ENCODE measurements at regions not wholly inside any gene's neighbourhood (a gene's known extent, or its start where the extent isn't known, plus 50 kb on each side); places are given as distances from the start of the nearest gene placed in this dataset.
"Not testable (repeated sequence)": the region's sequence is repeated elsewhere in the genome, so short reads cannot be mapped to it uniquely, and the experiment has no call there.

DNA sequence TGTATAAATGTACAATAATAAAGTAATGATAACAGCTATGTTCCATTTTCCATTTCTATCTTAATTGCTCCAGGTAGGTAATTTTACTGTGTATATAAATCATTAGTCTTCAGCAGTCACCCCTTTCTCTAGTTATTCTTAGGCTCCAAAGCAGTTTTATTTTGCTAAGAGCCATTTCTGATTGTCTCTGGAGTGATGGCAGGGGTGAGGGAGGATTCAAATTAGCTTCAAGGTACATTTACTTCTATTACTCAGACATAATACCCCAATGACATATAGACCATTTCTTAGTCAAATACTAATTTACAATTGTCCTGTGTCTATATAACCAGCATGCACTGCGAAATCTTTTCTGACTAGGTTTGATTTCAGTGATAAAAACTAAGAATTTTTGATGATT lies 663.4 kb upstream of the PRMT6 start:
- FAIRE-seq (no peak), DNase-seq (ENCODE audit: insufficient read length, low spot score) (no peak)
- TF ChIP-seq SPI1 (IDR thresholded peaks at IDR 0.05; ENCODE audit: low read depth, low read length) (no peak), PAX5 (IDR thresholded peaks at IDR 0.05; ENCODE audit: insufficient read depth, low read length, severe bottlenecking) (no peak), POU2F2 (IDR thresholded peaks at IDR 0.05; ENCODE audit: low read depth, low read length) (no peak), TAF1 (IDR thresholded peaks at IDR 0.05; ENCODE audit: low read depth, low read length) (no peak), POLR2AphosphoS5 (IDR thresholded peaks at IDR 0.05; ENCODE audit: low read depth, low read length) (no peak), POLR2A (IDR thresholded peaks at IDR 0.05; ENCODE audit: low read depth, low read length) (no peak)

DNA sequence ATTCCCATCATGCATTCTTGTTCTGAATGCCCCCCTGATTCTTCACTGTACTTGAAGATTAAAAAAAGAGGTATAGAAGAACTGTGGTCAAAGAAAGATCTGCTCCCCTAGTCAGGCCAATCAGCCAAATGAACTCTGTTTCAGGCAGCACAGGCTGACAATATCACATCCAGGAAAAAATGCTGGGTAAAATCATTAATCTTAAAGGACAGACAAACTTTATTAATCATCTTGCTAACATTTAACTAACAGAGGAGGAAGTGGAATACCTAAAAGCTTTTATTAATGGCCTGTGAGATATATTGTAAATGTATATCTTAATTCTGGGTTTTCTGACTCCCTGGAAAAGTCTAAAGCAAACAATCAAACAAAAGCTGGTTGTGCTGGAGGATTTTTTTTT lies 660.5 kb upstream of the PRMT6 start:
- DNase-seq (ENCODE audit: insufficient read length, low spot score) (no peak), FAIRE-seq (no peak)
- no peak for TF ChIP-seq SPI1 (IDR thresholded peaks at IDR 0.05; ENCODE audit: low read depth, low read length)
- TF ChIP-seq POLR2AphosphoS5 (IDR thresholded peaks at IDR 0.05; ENCODE audit: low read depth, low read length), result no peak
- TF ChIP-seq POU2F2 (IDR thresholded peaks at IDR 0.05; ENCODE audit: low read depth, low read length), result no peak
- TF ChIP-seq POLR2A (IDR thresholded peaks at IDR 0.05; ENCODE audit: low read depth, low read length), result no peak
- TF ChIP-seq TAF1 (IDR thresholded peaks at IDR 0.05; ENCODE audit: low read depth, low read length), result no peak
- no peak for TF ChIP-seq PAX5 (IDR thresholded peaks at IDR 0.05; ENCODE audit: insufficient read depth, low read length, severe bottlenecking)

DNA sequence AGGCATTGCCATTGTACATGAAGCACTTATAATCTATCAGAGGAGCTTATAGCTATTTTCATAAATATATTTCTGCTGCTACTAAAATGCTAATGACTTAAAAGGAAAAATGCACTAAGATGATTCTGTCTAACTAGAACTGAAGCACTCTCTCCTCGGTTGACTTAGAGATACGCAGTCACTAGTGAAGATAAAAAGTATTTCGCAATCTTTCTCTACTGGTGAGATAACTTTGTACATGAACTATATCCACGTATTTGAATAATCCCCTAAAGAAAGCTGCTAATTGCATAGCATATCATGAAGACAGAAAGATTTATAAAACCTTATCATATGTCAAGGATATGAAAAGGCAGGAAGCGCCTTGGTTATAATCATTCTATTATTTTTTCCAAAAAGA lies 658.1 kb upstream of the PRMT6 start:
- DNase-seq (ENCODE audit: insufficient read length, low spot score), result no peak
- no peak for FAIRE-seq

DNA sequence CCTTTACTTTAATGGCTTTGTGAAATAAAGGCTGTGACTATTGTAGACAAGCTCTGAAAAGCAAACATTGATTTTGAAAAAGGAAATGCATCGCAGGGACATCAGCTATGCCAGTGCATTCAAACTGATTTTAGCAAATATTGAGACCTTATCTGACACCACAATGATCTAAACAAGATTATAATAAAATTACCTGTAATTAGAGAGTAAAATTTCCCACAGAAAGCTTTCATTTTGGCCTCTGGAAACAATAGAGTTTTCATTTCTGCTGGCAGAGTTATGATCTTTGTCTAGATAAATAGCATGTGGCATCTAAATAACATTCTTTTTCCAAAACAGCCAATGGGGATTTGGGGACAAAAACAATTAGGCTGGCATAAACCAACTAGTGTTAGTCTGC lies 650.4 kb upstream of the PRMT6 start:
- no peak for FAIRE-seq
- TF ChIP-seq POLR2AphosphoS5 (IDR thresholded peaks at IDR 0.05; ENCODE audit: low read depth, low read length) (no peak), POU2F2 (IDR thresholded peaks at IDR 0.05; ENCODE audit: low read depth, low read length) (no peak)
- no peak for DNase-seq (ENCODE audit: insufficient read length, low spot score)

More for the DNA sequence above, 658.1 kb upstream of the PRMT6 start:
- no peak for TF ChIP-seq POLR2AphosphoS5 (IDR thresholded peaks at IDR 0.05; ENCODE audit: low read depth, low read length)
- no peak for TF ChIP-seq PAX5 (IDR thresholded peaks at IDR 0.05; ENCODE audit: insufficient read depth, low read length, severe bottlenecking)
- TF ChIP-seq SPI1 (IDR thresholded peaks at IDR 0.05; ENCODE audit: low read depth, low read length), result no peak
- no peak for TF ChIP-seq POU2F2 (IDR thresholded peaks at IDR 0.05; ENCODE audit: low read depth, low read length)

DNA sequence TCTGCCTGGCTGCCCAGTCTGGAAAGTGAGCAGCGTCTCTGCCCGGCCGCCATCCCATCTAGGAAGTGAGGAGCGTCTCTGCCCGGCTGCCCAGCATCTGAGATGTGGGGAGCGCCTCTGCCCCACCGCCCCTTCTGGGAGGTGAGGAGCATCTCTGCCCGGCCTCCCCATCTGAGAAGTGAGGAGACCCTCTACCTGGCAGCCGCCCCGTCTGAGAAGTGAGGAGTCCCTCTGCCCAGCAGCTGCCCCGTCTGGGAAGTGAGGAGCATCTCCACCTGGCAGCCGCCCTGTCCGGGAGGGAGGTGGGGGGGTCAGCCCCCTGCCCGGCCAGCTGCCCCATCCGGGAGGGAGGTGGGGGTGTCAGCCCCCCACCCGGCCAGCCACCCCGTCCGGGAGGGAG lies 644.2 kb upstream of the PRMT6 start:
- not testable (repeated sequence) for FAIRE-seq; DNase-seq (ENCODE audit: insufficient read length, low spot score)

DNA sequence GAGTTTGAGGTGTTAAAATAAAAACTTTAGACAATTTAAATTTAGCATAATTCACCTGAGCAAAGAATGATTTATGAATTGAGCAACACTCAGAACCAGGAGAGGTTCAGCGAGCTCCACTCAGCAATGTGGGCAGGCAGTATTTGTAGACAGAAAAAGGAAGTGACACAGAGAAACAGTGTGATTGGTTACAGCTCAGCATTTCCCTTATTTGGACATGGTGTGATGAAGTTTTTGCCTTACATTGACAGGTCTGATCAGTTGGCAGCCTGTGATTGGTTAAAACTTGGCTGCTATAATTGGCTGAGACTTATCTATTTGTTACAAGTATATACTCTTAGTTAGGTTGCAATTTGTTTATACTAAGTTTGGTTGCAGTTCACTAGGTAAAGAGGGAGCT lies 621.2 kb upstream of the PRMT6 start:
- DNase-seq (ENCODE audit: insufficient read length, low spot score) (no peak), FAIRE-seq (no peak)
- TF ChIP-seq SPI1 (IDR thresholded peaks at IDR 0.05; ENCODE audit: low read depth, low read length) (peak; percentile 28; the same call in 1 of the 2 replicates), TAF1 (IDR thresholded peaks at IDR 0.05; ENCODE audit: low read depth, low read length) (no peak)

DNA sequence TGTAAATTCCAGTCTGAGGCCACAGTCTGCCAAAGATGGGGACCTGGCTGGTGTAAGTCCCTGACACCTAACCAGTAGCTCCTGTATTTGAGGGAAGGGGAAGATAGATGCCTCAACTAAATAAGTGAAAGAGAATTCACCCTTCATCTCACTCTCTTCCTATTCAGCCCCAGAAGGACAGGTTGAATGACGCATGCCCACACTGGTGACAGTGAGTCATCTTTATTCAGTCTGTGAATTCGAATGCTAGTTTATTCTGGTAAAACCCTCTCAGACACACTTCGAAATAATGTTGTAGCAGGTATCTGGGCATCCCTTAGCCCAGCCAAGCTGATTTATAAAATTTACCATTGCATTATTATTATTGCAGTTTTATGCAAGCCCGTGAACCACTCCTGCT lies 617.0 kb upstream of the PRMT6 start:
- FAIRE-seq (no peak), DNase-seq (ENCODE audit: insufficient read length, low spot score) (no peak)

DNA sequence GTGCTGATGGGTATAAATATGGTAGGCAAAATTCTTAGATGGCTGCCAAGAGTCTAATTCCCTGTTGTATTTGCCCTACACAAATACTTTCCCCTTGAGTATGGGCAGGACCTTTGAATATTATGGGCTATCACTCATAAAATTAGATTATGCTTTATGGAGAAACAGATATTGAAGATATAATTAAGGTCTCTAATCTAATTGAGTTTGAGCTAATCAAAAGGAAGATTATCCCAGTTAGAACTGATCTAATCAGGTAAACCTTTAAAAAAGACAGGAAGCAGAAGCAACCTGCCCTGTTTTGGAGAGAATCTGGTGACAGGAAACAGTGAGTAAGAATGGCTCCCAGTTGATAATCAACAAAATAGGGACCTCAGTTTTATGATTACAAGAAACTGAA lies 609.0 kb upstream of the PRMT6 start:
- TF ChIP-seq SPI1 (IDR thresholded peaks at IDR 0.05; ENCODE audit: low read depth, low read length) (no peak), POLR2AphosphoS5 (IDR thresholded peaks at IDR 0.05; ENCODE audit: low read depth, low read length) (no peak), PAX5 (IDR thresholded peaks at IDR 0.05; ENCODE audit: insufficient read depth, low read length, severe bottlenecking) (no peak), POLR2A (IDR thresholded peaks at IDR 0.05; ENCODE audit: low read depth, low read length) (no peak), TAF1 (IDR thresholded peaks at IDR 0.05; ENCODE audit: low read depth, low read length) (no peak), POU2F2 (IDR thresholded peaks at IDR 0.05; ENCODE audit: low read depth, low read length) (no peak)
- no peak for FAIRE-seq
- DNase-seq (ENCODE audit: insufficient read length, low spot score), result no peak

More for the DNA sequence above, 617.0 kb upstream of the PRMT6 start:
- no peak for TF ChIP-seq PAX5 (IDR thresholded peaks at IDR 0.05; ENCODE audit: insufficient read depth, low read length, severe bottlenecking)

DNA sequence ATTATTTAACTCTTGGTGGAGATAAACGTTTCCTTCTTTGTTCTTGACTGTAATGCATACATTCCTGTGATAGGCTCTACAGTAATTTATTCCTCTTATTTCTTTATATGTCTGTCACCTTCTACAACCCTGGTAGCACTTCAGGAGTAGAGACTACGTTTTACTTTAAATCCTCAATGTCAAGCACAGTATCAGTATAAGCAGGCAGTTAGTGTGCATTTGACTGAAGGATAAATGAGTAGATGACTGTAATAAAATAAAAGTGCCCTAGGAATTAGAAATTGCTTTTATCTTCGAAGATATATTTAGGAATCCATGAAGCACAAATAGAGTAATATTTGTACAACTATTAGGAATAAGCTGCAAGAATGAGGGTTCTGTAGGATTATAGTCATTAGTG lies 599.6 kb upstream of the PRMT6 start:
- TF ChIP-seq TAF1 (IDR thresholded peaks at IDR 0.05; ENCODE audit: low read depth, low read length), result no peak
- no peak for TF ChIP-seq POU2F2 (IDR thresholded peaks at IDR 0.05; ENCODE audit: low read depth, low read length)
- no peak for TF ChIP-seq POLR2AphosphoS5 (IDR thresholded peaks at IDR 0.05; ENCODE audit: low read depth, low read length)
- no peak for TF ChIP-seq POLR2A (IDR thresholded peaks at IDR 0.05; ENCODE audit: low read depth, low read length)
- no peak for TF ChIP-seq SPI1 (IDR thresholded peaks at IDR 0.05; ENCODE audit: low read depth, low read length)
- TF ChIP-seq PAX5 (IDR thresholded peaks at IDR 0.05; ENCODE audit: insufficient read depth, low read length, severe bottlenecking), result no peak
- FAIRE-seq (no peak), DNase-seq (ENCODE audit: insufficient read length, low spot score) (no peak)

DNA sequence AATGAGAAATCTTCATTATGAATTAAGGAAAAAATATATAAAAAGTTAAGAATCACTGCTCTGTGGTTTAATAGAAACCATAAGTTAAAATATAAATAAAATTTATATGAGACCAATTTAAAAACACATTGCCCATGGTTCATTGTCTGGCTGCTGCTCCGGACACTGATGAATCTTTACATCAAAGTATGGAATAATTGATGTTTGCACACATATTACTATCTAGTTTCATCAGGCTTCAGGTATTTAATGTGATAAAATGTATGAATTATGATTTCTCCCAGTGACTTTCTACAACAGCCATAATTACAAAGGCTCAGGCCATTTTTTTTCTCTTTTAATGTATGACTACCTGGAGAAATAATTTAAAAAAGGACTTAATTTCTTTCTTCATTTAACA lies 599.1 kb upstream of the PRMT6 start:
- DNase-seq (ENCODE audit: insufficient read length, low spot score) (no peak), FAIRE-seq (no peak)
- TF ChIP-seq TAF1 (IDR thresholded peaks at IDR 0.05; ENCODE audit: low read depth, low read length) (no peak), POLR2A (IDR thresholded peaks at IDR 0.05; ENCODE audit: low read depth, low read length) (no peak), SPI1 (IDR thresholded peaks at IDR 0.05; ENCODE audit: low read depth, low read length) (no peak), POLR2AphosphoS5 (IDR thresholded peaks at IDR 0.05; ENCODE audit: low read depth, low read length) (no peak), POU2F2 (IDR thresholded peaks at IDR 0.05; ENCODE audit: low read depth, low read length) (no peak), PAX5 (IDR thresholded peaks at IDR 0.05; ENCODE audit: insufficient read depth, low read length, severe bottlenecking) (no peak)

DNA sequence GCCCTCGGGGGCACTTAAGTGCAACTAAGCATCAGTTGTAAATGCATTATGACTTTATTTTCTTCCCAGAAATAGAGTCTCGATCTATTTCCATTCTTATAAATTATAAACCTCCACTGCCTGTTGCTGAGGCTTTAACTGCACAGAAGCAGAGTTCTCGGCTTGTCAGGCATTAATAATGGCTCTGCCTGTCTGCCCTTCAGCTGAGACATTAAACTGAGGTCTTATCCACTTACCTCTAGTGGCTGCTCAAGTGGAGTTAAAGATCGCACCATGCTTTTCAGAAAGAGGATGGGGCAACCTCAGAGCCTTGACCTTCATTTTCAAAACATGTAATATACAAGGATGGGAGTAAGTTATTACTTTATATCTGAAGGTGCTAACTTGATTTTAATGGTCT lies 597.6 kb upstream of the PRMT6 start:
- FAIRE-seq (no peak), DNase-seq (ENCODE audit: insufficient read length, low spot score) (no peak)
- TF ChIP-seq POLR2A (IDR thresholded peaks at IDR 0.05; ENCODE audit: low read depth, low read length) (no peak), POU2F2 (IDR thresholded peaks at IDR 0.05; ENCODE audit: low read depth, low read length) (no peak), SPI1 (IDR thresholded peaks at IDR 0.05; ENCODE audit: low read depth, low read length) (no peak), POLR2AphosphoS5 (IDR thresholded peaks at IDR 0.05; ENCODE audit: low read depth, low read length) (no peak), TAF1 (IDR thresholded peaks at IDR 0.05; ENCODE audit: low read depth, low read length) (no peak), PAX5 (IDR thresholded peaks at IDR 0.05; ENCODE audit: insufficient read depth, low read length, severe bottlenecking) (no peak)
